HCT116 (cell line): ENCODE measurements at regions not wholly inside any gene's neighbourhood (a gene's known extent, or its start where the extent isn't known, plus 50 kb on each side); places are given as distances from the start of the nearest gene placed in this dataset.

Experiments used
- ATAC-seq: fragments of 200-7000 bp; cut with Tn5 transposase; 2 replicates; pipeline ENCODE4 v1.9.1; 2020; ENCODE audit warnings: mild to moderate bottlenecking, moderate library complexity
- BruUV-seq: library from RNA; stranded (reverse); fragments of 400-500 nt; replicated peaks from 2 replicates; lab custom pipeline; 2021; lab: Mats Ljungman, UMichigan
- CTCF ChIA-PET: fragments of 300-600 bp; sonication (Branson Sonifier 250); formaldehyde crosslinking; loops from one replicate; lab custom pipeline; 2021; ENCODE audit warnings: antibody characterized with exemption; lab: Charles Lee
- POLR2A ChIA-PET: fragments of 300-600, 350-600 bp; sonication (Branson Sonifier 250); formaldehyde crosslinking; loops from one replicate; lab custom pipeline; 2021; ENCODE audit warnings: antibody characterized with exemption; lab: Charles Lee
- RAD21 ChIA-PET, 2 experiments: fragments of 300-600 bp; sonication (Branson Sonifier 250); formaldehyde crosslinking; loops; one replicate each; lab custom pipeline; 2023; ENCODE audit warnings: low total read pairs in 2 of 2; ENCODE audit not compliant: uncharacterized antibody in 2 of 2, unreplicated experiment in 2 of 2, low non-redundant PET in 1 of 2; lab: Charles Lee
- DNase-seq: peaks from one replicate; pipeline ENCODE4 v3.0.0-alpha.2; 2010; ENCODE audit warnings: low read depth, low spot score
- H2AFZ ChIP-seq: fragments of 200-600 bp; shearing (Covaris generic), sonication (generic); 2 replicates; pipeline ENCODE4 v1.6.1; 2017; ENCODE audit warnings: low read depth, mixed run types, mixed read lengths, antibody characterized with exemption, low read length; ENCODE audit not compliant: poor library complexity, severe bottlenecking
- H3K27ac ChIP-seq: 2 replicates; pipeline ENCODE4 v1.5.1; 2012; ENCODE audit warnings: low read depth, low read length
- H3K27me3 ChIP-seq: fragments of 200-600 bp; sonication (generic); 2 replicates; pipeline ENCODE4 v1.6.1; 2016; ENCODE audit warnings: mixed run types, low read length, mixed read lengths; ENCODE audit not compliant: insufficient read depth
- H3K36me3 ChIP-seq, 2 experiments: fragments of 200-500 bp in 1 of 2; fragments of 200-600 bp in 1 of 2; sonication (Bioruptor generic) in 1 of 2; sonication (generic) in 1 of 2; 2 replicates each; pipeline versions ENCODE4 v1.5.1 to v1.6.1; 2014 to 2016; ENCODE audit warnings: low read length in 2 of 2, inconsistent platforms in 1 of 2, mixed read lengths in 1 of 2, mixed run types in 1 of 2; ENCODE audit not compliant: insufficient read depth in 2 of 2, control insufficient read depth in 1 of 2
- H3K4me1 ChIP-seq, 2 experiments: fragments of 200-600 bp in 1 of 2; sonication (generic) in 1 of 2; 2 replicates each; pipeline versions ENCODE4 v1.5.1 to v1.6.1; 2012 to 2017; ENCODE audit warnings: low read length in 2 of 2, inconsistent platforms in 1 of 2, mild to moderate bottlenecking in 1 of 2, mixed read lengths in 1 of 2, mixed run types in 1 of 2, moderate library complexity in 1 of 2; ENCODE audit not compliant: insufficient read depth in 2 of 2, control insufficient read depth in 1 of 2
- H3K4me2 ChIP-seq: fragments of 200-600 bp; sonication (generic); 2 replicates; pipeline ENCODE4 v1.6.1; 2017; ENCODE audit warnings: mixed run types, low read length, mixed read lengths
- H3K4me3 ChIP-seq, 2 experiments: fragments of 200-600 bp in 1 of 2; sonication (generic) in 1 of 2; replicated peaks in 1 of 2; 2 replicates each; pipeline ENCODE4 v1.5.1; 2011 to 2016; ENCODE audit warnings: low read length in 2 of 2, control low read depth in 1 of 2, low read depth in 1 of 2, mild to moderate bottlenecking in 1 of 2, mixed read lengths in 1 of 2, mixed run types in 1 of 2
- H3K79me2 ChIP-seq: fragments of 200-600 bp; sonication (generic); 2 replicates; pipeline ENCODE4 v1.6.1; 2017; ENCODE audit warnings: mild to moderate bottlenecking, mixed run types, low read length, moderate library complexity, mixed read lengths; ENCODE audit not compliant: insufficient read depth
- H3K9ac ChIP-seq: fragments of 200-600 bp; sonication (generic); 2 replicates; pipeline ENCODE4 v1.6.1; 2016; ENCODE audit warnings: low read length, mixed read lengths
- H3K9me2 ChIP-seq: fragments of 200-600 bp; sonication (generic), shearing (Covaris generic); 2 replicates; pipeline ENCODE4 v1.6.1; 2017; ENCODE audit warnings: mixed run types, mild to moderate bottlenecking, moderate library complexity; ENCODE audit not compliant: insufficient read depth
- H3K9me3 ChIP-seq, 2 experiments: fragments of 200-500 bp in 1 of 2; fragments of 200-600 bp in 1 of 2; sonication (Bioruptor generic) in 1 of 2; sonication (generic) in 1 of 2; 2 replicates each; pipeline ENCODE4 v1.6.1; 2014 to 2017; ENCODE audit warnings: low read length in 2 of 2, mixed read lengths in 2 of 2, inconsistent platforms in 1 of 2, low read depth in 1 of 2, mild to moderate bottlenecking in 1 of 2, mixed run types in 1 of 2, moderate library complexity in 1 of 2; ENCODE audit not compliant: control insufficient read depth in 1 of 2, insufficient read depth in 1 of 2
- H4K20me1 ChIP-seq: fragments of 200-600 bp; sonication (generic), shearing (Covaris generic); 2 replicates; pipeline ENCODE4 v1.6.1; 2017; ENCODE audit warnings: mixed run types, mild to moderate bottlenecking, moderate library complexity; ENCODE audit not compliant: insufficient read depth
- CEBPB ChIP-seq: IDR thresholded peaks from 2 replicates; pipeline ENCODE4 v1.6.1; 2012; ENCODE audit warnings: low read depth
- EGR1 ChIP-seq: IDR thresholded peaks from 2 replicates; pipeline ENCODE4 v1.6.1; 2012; ENCODE audit warnings: low read depth
- ELF1 ChIP-seq: IDR thresholded peaks from 2 replicates; pipeline ENCODE4 v1.6.1; 2012; ENCODE audit warnings: low read depth, borderline replicate concordance
- FOSL1 ChIP-seq: IDR thresholded peaks from 2 replicates; pipeline ENCODE4 v1.6.1; 2012; ENCODE audit warnings: low read depth
- JUND ChIP-seq: IDR thresholded peaks from 2 replicates; pipeline ENCODE4 v1.6.1; 2012
- POLR2A ChIP-seq: IDR thresholded peaks from 2 replicates; pipeline ENCODE4 v1.7.0; 2011; ENCODE audit warnings: borderline replicate concordance; ENCODE audit not compliant: insufficient read depth, insufficient read length; ENCODE audit errors: extremely low read depth
- POLR2AphosphoS5 ChIP-seq: IDR thresholded peaks from 2 replicates; pipeline ENCODE4 v1.6.1; 2011; ENCODE audit warnings: mild to moderate bottlenecking, low read depth, low read length, moderate library complexity
- RAD21 ChIP-seq: IDR thresholded peaks from 2 replicates; pipeline ENCODE4 v1.6.1; 2012; ENCODE audit warnings: low read depth, mild to moderate bottlenecking
- SIN3A ChIP-seq: IDR thresholded peaks from 2 replicates; pipeline ENCODE4 v1.6.1; 2012; ENCODE audit warnings: low read depth
- SP1 ChIP-seq: IDR thresholded peaks from 2 replicates; pipeline ENCODE4 v1.6.1; 2012; ENCODE audit warnings: low read depth
- TCF7L2 ChIP-seq: IDR thresholded peaks from 2 replicates; pipeline ENCODE4 v1.7.0; 2011; ENCODE audit warnings: borderline replicate concordance, inconsistent platforms; ENCODE audit not compliant: insufficient read depth, insufficient read length; ENCODE audit errors: extremely low read depth
- YY1 ChIP-seq: IDR thresholded peaks from 2 replicates; pipeline ENCODE4 v1.6.1; 2011; ENCODE audit warnings: low read length, low read depth, moderate library complexity, mild to moderate bottlenecking; ENCODE audit not compliant: insufficient replicate concordance; ENCODE audit errors: extremely low read depth
- ZNF274 ChIP-seq: fragments of 200-500 bp; sonication (Bioruptor generic); IDR thresholded peaks from 2 replicates; pipeline ENCODE4 v1.6.1; 2014; ENCODE audit warnings: mild to moderate bottlenecking, low read depth, low read length, inconsistent platforms
- intact Hi-C: fragments of 100-400 bp; cut with micrococcal nuclease; formaldehyde crosslinking; loops from 2 replicates; pipeline ENCODE4 v1.10.0; 2022
- TF ChIP-seq, protein P1 (sequence below): IDR thresholded peaks from 2 replicates; pipeline ENCODE4 v1.6.1; 2012
- TF ChIP-seq, protein P2 (sequence below): IDR thresholded peaks from 2 replicates; pipeline ENCODE4 v1.6.1; 2012
- TF ChIP-seq, protein P3 (sequence below), 3 experiments: fragments of 200-600 bp in 1 of 3; sonication (generic) in 1 of 3; IDR thresholded peaks in 2 of 3; conservative IDR thresholded peaks in 1 of 3; 2 replicates each; pipeline ENCODE4 v1.5.1; 2012 to 2017; ENCODE audit warnings: low read depth in 2 of 3, low read length in 2 of 3, antibody characterized with exemption in 1 of 3, borderline replicate concordance in 1 of 3, control low read depth in 1 of 3, mild to moderate bottlenecking in 1 of 3, mixed read lengths in 1 of 3, mixed run types in 1 of 3, moderate library complexity in 1 of 3; ENCODE audit not compliant: insufficient read depth in 1 of 3

DNA sequence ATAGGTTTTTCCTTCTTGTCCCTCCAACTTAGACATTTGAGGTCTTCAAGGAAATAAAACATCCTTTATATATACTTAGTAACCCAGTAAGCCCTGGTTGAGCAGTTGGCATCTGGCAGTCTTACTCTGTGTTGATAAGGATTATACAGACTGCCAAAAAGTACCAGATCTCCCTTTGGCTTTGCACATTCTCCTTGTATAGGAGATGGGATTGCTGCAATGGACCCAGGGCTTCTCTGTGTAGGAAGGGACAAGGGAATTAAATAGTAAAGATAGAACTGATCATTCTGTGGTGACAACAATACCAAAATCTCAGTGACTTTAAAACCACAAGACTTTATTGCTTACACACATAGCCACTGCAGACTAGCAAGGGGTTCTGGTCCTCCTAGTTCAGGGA, 180.1 kb upstream of the CCDC196 start (continued):
- TF ChIP-seq, protein P1, sequence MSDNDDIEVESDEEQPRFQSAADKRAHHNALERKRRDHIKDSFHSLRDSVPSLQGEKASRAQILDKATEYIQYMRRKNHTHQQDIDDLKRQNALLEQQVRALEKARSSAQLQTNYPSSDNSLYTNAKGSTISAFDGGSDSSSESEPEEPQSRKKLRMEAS: no peak
- TF ChIP-seq ELF1: no peak
- no peak for TF ChIP-seq FOSL1
- TF ChIP-seq JUND: no peak

DNA sequence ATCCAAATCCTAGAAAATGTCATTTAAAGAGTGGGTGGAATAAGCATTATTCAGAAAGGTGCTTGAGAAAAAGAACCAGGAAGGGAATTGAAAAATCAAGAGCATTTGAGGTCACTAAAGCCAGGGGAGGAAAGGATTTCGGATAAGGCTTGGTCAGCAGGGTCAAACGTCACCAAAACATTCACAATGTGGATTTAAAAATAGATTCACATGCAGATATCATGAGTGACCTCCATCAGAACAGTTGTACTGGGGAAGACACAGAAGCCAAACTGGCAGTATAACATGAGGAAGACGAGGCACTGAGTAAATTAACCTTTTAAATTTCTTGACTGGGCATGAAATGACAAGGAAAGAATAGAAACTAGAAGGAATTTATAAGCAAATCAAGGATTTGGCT, 175.1 kb upstream of the CCDC196 start:
- ChIA-PET RAD21 (no interaction called here), POLR2A (no interaction called here), CTCF (no interaction called here)
- Histone ChIP-seq H3K4me3 (no peak overlapping the region), H3K36me3 (no peaks in the 10 kb centered on the region), H3K27me3 (no peaks in the 10 kb centered on the region), H3K4me2 (no peak overlapping the region), H3K9me2 (no peaks in the 10 kb centered on the region), H3K79me2 (no peaks in the 10 kb centered on the region), H3K9me3 (no peaks in the 10 kb centered on the region), H3K4me1 (no peaks in the 10 kb centered on the region), H3K27ac (no peak overlapping the region), H2AFZ (no peak overlapping the region), H3K9ac (no peak overlapping the region), H4K20me1 (no peaks in the 10 kb centered on the region)
- DNase-seq: no peak
- intact Hi-C loops: no loop called here
- TF ChIP-seq ELF1 (no peak), POLR2AphosphoS5 (no peak), SIN3A (no peak), POLR2A (no peak), TCF7L2 (no peak), FOSL1 (no peak), EGR1 (no peak), CEBPB (no peak), RAD21 (no peak), SP1 (no peak), ZNF274 (no peak), YY1 (no peak)
- TF ChIP-seq, protein P2, sequence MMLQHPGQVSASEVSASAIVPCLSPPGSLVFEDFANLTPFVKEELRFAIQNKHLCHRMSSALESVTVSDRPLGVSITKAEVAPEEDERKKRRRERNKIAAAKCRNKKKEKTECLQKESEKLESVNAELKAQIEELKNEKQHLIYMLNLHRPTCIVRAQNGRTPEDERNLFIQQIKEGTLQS: no peak
- TF ChIP-seq, protein P3, sequence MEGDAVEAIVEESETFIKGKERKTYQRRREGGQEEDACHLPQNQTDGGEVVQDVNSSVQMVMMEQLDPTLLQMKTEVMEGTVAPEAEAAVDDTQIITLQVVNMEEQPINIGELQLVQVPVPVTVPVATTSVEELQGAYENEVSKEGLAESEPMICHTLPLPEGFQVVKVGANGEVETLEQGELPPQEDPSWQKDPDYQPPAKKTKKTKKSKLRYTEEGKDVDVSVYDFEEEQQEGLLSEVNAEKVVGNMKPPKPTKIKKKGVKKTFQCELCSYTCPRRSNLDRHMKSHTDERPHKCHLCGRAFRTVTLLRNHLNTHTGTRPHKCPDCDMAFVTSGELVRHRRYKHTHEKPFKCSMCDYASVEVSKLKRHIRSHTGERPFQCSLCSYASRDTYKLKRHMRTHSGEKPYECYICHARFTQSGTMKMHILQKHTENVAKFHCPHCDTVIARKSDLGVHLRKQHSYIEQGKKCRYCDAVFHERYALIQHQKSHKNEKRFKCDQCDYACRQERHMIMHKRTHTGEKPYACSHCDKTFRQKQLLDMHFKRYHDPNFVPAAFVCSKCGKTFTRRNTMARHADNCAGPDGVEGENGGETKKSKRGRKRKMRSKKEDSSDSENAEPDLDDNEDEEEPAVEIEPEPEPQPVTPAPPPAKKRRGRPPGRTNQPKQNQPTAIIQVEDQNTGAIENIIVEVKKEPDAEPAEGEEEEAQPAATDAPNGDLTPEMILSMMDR (IDR thresholded peaks at IDR 0.05 in 2 of 3, conservative IDR thresholded peaks at IDR 0.05 in 1 of 3; ENCODE audit: borderline replicate concordance in 1 of 3, insufficient read depth in 1 of 3, low read depth in 2 of 3, low read length in 2 of 3): no peak
- BruUV-seq: no TSS peak
- ATAC-seq: no peak
